ENCODE measurements at regions not wholly inside any gene's neighbourhood (a gene's known extent, or its start where the extent isn't known, plus 50 kb on each side); places are given as distances from the start of the nearest gene placed in this dataset.
"Not testable (repeated sequence)": the region's sequence is repeated elsewhere in the genome, so short reads cannot be mapped to it uniquely, and the experiment has no call there.

DNA sequence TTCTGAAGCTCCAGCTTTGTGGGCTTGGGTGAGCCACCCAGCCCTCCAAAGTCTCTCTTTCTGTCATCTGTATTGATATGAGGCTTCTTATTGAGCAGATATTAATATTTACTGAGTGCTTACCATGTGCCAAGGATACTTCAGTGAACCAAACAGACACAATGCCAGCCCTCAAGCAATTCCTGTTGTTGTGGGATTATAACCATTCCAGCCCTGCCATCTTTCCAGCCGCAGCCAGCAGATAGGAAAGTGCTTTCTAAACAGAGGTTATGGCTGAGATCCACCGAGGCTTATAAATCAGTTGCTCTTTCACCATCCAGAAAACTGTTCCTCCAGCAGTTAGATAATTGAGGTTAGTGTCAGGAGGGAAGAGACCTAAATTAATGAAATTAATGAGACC, 137.7 kb upstream of the ALDH1B1 start:
- no peak for DNase-seq (ENCODE audit: low read depth)

GRCh38 chr9:38254151-38254550, 138.4 kb upstream of the ALDH1B1 start:
- DNase-seq (ENCODE audit: low read depth): no peak

GRCh38 chr9:38253200-38253599, 139.3 kb upstream of the ALDH1B1 start:
- DNase-seq (ENCODE audit: low read depth): no peak

GRCh38 chr9:38251036-38251860, 141.3 kb upstream of the ALDH1B1 start:
- no peak for DNase-seq (ENCODE audit: low read depth)

- DNase-seq (ENCODE audit: low read depth): no peak
Measured at GRCh38 chr9:38250279-38251035, 142.0 kb upstream of the ALDH1B1 start.

DNA sequence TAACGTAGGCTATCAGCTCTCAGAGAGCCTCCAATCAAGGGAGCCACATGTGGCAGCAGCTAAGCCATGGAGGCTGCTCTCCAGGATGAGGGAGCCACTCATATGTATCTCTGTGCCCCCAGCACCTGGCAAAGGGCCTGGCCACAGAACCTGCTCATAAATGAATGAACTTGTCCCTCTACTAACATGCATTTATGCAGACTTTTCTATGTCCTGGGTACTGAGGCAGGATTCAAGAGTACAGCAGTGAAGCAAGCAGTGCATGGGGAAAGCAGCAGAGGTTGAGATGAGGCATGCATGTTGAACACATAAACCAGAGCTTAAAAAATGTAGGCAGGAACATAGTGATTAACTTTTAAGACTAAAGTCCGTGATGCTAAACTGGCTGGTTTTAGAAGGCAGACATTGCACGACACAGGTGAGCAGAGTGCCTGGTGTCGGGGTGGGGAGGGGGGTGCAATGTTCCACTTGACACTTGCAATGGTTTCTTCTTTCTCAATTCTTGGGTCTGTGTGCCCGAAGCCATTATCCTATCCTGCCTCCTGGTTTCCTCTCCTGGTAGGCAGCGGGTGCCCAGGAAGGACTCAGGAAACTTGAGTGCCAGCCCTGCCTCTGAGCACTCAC, 142.8 kb upstream of the ALDH1B1 start:
- DNase-seq (ENCODE audit: low read depth): no peak

- DNase-seq (ENCODE audit: low read depth): no peak
Measured at GRCh38 chr9:38249049-38249448, 143.5 kb upstream of the ALDH1B1 start.

GRCh38 chr9:38246833-38247232, 145.7 kb upstream of the ALDH1B1 start:
- DNase-seq (ENCODE audit: low read depth): no peak

DNA sequence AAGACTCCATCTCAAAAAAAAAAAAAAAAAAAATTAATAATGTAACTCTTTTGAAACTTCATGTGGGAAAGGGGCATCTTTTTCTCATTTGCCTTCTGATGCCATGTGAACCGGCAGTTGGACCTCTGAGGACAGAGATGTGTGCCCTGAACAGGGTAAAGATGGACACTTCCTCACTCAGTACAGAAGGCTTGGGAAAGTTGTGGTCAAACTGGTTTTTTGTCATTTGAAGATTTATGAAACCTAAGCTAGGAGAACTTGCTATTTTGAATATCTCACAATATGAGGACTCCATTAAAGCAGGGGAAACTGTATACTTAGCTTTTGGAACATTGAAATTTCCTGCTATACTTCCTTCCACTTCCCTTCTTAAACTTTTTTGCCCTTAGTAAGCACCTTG, 147.5 kb upstream of the ALDH1B1 start:
- no peak for DNase-seq (ENCODE audit: low read depth)

GRCh38 chr9:38243993-38244392, 148.5 kb upstream of the ALDH1B1 start:
- no peak for DNase-seq (ENCODE audit: low read depth)

DNA sequence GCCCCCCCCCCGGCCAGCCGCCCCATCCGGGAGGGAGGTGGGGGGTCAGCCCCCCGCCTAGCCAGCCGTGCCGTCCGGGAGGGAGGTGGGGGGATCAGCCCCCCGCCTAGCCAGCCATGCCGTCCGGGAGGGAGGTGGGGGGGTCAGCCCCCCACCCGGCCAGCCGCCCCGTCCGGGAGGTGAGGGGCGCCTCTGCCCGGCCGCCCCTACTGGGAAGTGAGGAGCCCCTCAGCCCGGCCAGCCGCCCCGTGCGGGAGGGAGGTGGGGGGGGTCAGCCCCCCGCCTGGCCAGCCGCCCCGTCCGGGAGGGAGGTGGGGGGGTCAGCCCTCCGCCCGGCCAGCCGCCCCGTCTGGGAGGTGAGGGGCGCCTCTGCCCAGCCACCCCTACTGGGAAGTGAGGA, 150.4 kb upstream of the ALDH1B1 start:
- not testable (repeated sequence) for DNase-seq (ENCODE audit: low read depth)

GRCh38 chr9:38240051-38240450, 152.5 kb upstream of the ALDH1B1 start:
- no peak for DNase-seq (ENCODE audit: low read depth)

GRCh38 chr9:38235244-38235643, 157.3 kb upstream of the ALDH1B1 start:
- DNase-seq (ENCODE audit: low read depth): no peak

GRCh38 chr9:38234479-38235170, 157.9 kb upstream of the ALDH1B1 start:
- no peak for DNase-seq (ENCODE audit: low read depth)

DNA sequence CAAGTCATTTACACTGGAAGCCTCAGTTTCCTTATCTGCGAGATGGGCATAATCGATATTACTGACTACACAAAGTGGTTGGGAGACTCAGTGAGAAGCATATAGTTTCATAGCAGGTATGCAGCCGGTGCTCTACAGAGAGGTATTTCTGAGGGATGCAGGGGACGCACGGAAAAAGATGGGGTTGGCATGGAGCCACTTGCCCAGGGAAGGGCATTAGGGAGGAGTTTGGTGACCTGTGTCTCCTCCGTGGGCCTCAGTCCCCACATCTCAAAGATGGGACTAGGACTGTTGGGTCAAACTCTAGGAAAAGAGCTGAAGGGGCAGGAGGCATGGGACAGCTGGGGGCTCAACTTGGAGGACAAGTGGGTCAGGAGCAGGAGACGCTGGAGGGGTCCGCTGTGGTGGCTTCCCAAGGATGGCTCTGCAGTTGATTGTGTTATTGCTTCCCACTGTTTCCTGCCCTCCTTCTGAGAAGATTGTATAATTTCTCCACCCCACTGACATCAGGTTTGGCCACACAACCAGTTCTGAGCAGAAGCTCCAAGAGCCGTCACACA, 158.6 kb upstream of the ALDH1B1 start:
- DNase-seq (ENCODE audit: low read depth): no peak

DNA sequence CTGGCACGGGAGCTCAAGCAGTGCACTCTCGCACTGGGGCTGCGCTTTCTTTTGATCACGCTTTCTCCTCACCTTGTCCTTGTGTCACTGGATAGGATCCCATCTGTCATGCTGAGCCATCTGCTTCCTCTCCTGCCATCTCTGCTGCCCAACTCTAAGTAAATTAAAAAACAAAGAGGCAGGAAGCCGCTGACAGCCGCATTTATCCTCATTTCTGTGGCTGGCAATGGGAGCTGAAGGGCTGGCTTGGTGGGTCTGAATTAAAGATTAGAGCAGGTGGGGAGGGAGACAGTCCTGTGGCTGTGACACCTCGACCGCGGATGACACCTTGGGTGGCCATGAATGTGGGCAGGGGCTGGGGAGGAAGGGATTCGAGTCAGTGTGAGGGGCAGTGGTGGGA, 159.2 kb upstream of the ALDH1B1 start:
- no peak for DNase-seq (ENCODE audit: low read depth)

DNA sequence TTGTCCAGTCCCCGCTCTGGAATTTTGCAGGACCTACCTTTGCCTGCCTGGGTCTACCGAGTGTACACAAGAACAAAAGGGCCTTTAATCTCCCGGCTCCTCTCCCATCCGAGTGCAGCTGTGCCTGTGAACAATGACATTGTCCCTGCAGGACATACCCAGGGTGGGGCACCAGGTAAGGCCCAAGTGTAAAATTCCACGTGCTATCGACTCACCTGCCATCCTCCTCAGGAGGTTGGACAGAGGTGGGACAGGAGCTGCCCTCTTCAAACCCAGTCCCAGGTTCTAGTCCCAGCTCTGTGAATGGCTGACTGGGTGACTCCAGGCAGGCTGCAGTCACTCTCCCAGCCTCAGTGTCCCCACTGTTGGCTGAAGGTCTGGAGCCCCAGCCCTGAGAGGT, 159.6 kb upstream of the ALDH1B1 start:
- DNase-seq (ENCODE audit: low read depth): no peak

DNA sequence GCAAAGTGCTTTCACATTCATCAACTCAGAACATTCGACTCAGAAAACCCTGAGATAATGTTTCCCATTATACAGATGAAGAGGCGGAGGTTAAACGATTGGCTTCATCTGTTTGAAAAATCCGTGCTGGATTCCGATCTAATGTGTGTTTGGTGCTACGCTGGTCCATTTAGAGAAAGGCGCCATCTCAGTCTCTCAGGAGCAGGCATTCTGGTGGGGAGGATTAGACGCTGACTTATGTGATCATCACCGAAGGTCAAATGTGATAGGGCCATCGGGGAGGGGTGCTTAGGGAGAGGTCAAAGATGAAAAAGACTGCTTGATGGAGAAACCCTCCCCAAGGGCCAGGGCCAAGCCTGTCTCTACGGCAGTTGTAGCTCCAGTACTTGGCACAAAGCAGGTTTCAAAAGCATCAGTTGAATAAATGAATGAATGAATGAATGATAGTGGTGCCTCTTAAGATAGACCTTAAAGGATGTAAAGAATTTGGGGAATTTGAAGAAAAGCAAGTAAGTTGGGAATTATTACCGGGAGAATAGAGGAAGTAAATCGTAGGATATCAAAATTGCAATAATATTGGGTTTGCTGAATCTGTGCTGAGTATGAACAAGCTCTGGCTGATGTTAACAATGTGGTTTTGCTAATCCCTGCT, 160.6 kb upstream of the SHB start:
- no peak for DNase-seq (ENCODE audit: low read depth)

DNA sequence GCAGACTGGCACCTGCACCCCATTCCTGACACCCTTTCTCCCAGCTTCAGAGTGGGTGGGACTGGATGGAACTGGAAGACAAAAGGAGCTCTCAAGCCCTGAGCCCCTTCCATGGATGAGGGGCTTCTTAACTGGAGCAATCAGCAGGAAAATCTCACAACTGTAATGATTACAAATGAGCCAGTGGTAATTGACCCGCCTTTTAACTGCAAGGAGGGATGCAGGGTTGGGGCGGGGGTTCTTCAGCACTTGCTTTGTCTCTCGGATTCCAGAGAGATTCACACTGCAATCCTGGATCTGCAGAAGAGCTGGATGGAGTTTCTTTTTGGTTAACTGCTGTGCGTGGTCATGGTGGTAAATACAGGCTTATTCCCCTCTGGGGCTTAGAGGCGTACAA, 160.1 kb upstream of the SHB start:
- no peak for DNase-seq (ENCODE audit: low read depth)

- DNase-seq (ENCODE audit: low read depth): no peak
Measured at GRCh38 chr9:38228331-38229103, 159.5 kb upstream of the SHB start.

- DNase-seq (ENCODE audit: low read depth): no peak
Measured at GRCh38 chr9:38227656-38228055, 158.6 kb upstream of the SHB start.

Measured in fibroblast of gingiva (primary cell).